ENCODE measurements at regions not wholly inside any gene's neighbourhood (a gene's known extent, or its start where the extent isn't known, plus 50 kb on each side); places are given as distances from the start of the nearest gene placed in this dataset.

GRCh38 chr7:25037325-25037724 is 57.3 kb upstream of the OSBPL3 start:
- H3K4me3 Mint-ChIP-seq, result no peak overlapping the region
- no peaks in the 10 kb centered on the region for H3K4me1 Mint-ChIP-seq
- H3K36me3 Mint-ChIP-seq (ENCODE audit: low read depth), result no peaks in the 10 kb centered on the region
- H3K27ac Mint-ChIP-seq, result no peak overlapping the region
- no peak for DNase-seq
- H3K27me3 Mint-ChIP-seq, result no peaks in the 10 kb centered on the region
- ATAC-seq, result no peak
- peaks cover 10% of the 10 kb centered on the region for H3K9me3 Mint-ChIP-seq

- H3K4me1 Mint-ChIP-seq, result peaks cover 11% of the 10 kb centered on the region
- DNase-seq, result no peak
- peaks cover 10% of the 10 kb centered on the region for H3K9me3 Mint-ChIP-seq
- H3K27ac Mint-ChIP-seq, result no peak overlapping the region
- no peaks in the 10 kb centered on the region for H3K27me3 Mint-ChIP-seq
- H3K4me3 Mint-ChIP-seq, result no peak overlapping the region
- ATAC-seq, result no peak
- H3K36me3 Mint-ChIP-seq (ENCODE audit: low read depth), result no peaks in the 10 kb centered on the region
Measured at GRCh38 chr7:25035274-25035673, 55.3 kb upstream of the OSBPL3 start.

- DNase-seq (no peak), ATAC-seq (no peak)
- H3K4me1 Mint-ChIP-seq, result peaks cover 19% of the 10 kb centered on the region
- H3K27me3 Mint-ChIP-seq, result no peaks in the 10 kb centered on the region
- H3K36me3 Mint-ChIP-seq (ENCODE audit: low read depth), result no peaks in the 10 kb centered on the region
- no peak overlapping the region for H3K27ac Mint-ChIP-seq
- peaks cover 10% of the 10 kb centered on the region for H3K9me3 Mint-ChIP-seq
- no peak overlapping the region for H3K4me3 Mint-ChIP-seq
Measured at GRCh38 chr7:25034136-25034535, 54.2 kb upstream of the OSBPL3 start.

GRCh38 chr7:25032774-25033743 is 53.1 kb upstream of the OSBPL3 start:
- DNase-seq, result no peak
- H3K27ac Mint-ChIP-seq, result no peak overlapping the region
- peaks cover 10% of the 10 kb centered on the region for H3K9me3 Mint-ChIP-seq
- ATAC-seq, result no peak
- no peaks in the 10 kb centered on the region for H3K27me3 Mint-ChIP-seq
- H3K36me3 Mint-ChIP-seq (ENCODE audit: low read depth), result no peaks in the 10 kb centered on the region
- peaks cover 30% of the 10 kb centered on the region for H3K4me1 Mint-ChIP-seq
- no peak overlapping the region for H3K4me3 Mint-ChIP-seq

- no peaks in the 10 kb centered on the region for H3K36me3 Mint-ChIP-seq (ENCODE audit: low read depth)
- no peaks in the 10 kb centered on the region for H3K27me3 Mint-ChIP-seq
- DNase-seq (no peak), ATAC-seq (no peak)
- H3K4me3 Mint-ChIP-seq, result no peak overlapping the region
- H3K27ac Mint-ChIP-seq, result no peak overlapping the region
- peaks cover 41% of the 10 kb centered on the region for H3K4me1 Mint-ChIP-seq
- H3K9me3 Mint-ChIP-seq, result peaks cover 9% of the 10 kb centered on the region
Measured at GRCh38 chr7:25031432-25031831, 51.5 kb upstream of the OSBPL3 start.

GRCh38 chr7:25031007-25031406 is 51.0 kb upstream of the OSBPL3 start:
- DNase-seq (no peak), ATAC-seq (no peak)
- peaks cover 4% of the 10 kb centered on the region for H3K9me3 Mint-ChIP-seq
- H3K36me3 Mint-ChIP-seq (ENCODE audit: low read depth), result no peaks in the 10 kb centered on the region
- no peak overlapping the region for H3K4me3 Mint-ChIP-seq
- H3K27me3 Mint-ChIP-seq, result no peaks in the 10 kb centered on the region
- H3K4me1 Mint-ChIP-seq, result peaks cover 41% of the 10 kb centered on the region
- no peak overlapping the region for H3K27ac Mint-ChIP-seq
